ENCODE measurements at regions not wholly inside any gene's neighbourhood (a gene's known extent, or its start where the extent isn't known, plus 50 kb on each side); places are given as distances from the start of the nearest gene placed in this dataset.

DNA sequence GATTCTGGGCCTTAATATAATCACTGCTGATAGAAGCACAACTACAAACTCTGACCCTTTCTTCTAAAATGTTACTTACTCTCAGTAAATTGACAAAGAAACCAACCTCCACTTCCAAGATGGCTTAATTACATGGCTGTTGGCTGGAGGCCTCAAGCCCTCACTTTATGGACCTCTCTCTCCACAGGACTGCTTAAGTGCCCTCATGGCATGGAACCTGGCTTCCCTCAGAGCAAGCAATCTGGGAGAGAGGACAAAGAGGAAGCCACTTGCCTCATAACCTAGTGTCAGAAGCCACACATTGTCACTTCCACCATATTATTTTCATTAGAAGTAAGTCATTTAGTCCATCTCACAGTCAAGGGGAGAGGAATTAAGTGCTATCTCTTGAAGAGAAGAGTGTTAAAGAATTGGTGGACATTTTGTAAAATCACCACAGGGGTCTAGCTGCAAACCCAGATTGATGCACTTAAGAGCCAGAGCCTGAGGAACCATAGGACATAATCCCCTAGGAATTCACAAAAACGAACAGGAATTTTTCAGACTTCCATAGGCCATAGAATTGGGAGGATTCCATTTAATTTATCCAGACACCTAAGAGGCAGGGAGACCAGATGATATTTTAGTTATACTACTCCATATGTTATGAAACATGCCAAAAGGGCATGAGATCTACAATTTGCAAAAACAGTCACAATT lies 97.5 kb upstream of the TNFSF4 start:
- Histone ChIP-seq H3K56ac (replicated peaks; ENCODE audit: insufficient read length, low read depth, low read length) (no peak overlapping the region), H4K8ac (ENCODE audit: extremely low read depth, insufficient read depth, low read length) (no peak overlapping the region), H4K91ac (replicated peaks; ENCODE audit: insufficient read length, low read length) (no peak overlapping the region), H2AFZ (ENCODE audit: low read length) (no peak overlapping the region), H2BK120ac (replicated peaks; ENCODE audit: low read depth, low read length) (no peak overlapping the region), H3K79me1 (ENCODE audit: low read depth, low read length) (no peaks in the 10 kb centered on the region), H2BK20ac (ENCODE audit: low read length) (no peak overlapping the region), H3K23ac (ENCODE audit: insufficient read length) (no peak overlapping the region), H3K36me3 (ENCODE audit: control insufficient read depth in 2 of 4, insufficient read depth in 4 of 4, low read length in 3 of 4) (no peaks in the 10 kb centered on the region), H3K27me3 (replicated peaks in 1 of 4; ENCODE audit: control insufficient read depth in 3 of 4, extremely low read depth in 1 of 4, insufficient read depth in 3 of 4, low read length in 3 of 4) (no peaks in the 10 kb centered on the region), H3K4me2 (ENCODE audit: insufficient read depth in 1 of 2, low read depth in 2 of 2, low read length in 2 of 2) (no peak overlapping the region), H3K4me3 (ENCODE audit: extremely low read depth in 1 of 4, insufficient read depth in 2 of 4, low read depth in 3 of 4, low read length in 4 of 4) (no peak overlapping the region), H3K18ac (ENCODE audit: extremely low read depth, low read length) (no peak overlapping the region), H4K20me1 (replicated peaks in 1 of 2; ENCODE audit: control insufficient read depth in 1 of 2, insufficient read depth in 2 of 2, low read length in 2 of 2) (no peaks in the 10 kb centered on the region), H2BK5ac (ENCODE audit: low read depth, low read length) (no peak overlapping the region), H4K5ac (ENCODE audit: insufficient read length, low read depth, low read length) (no peak overlapping the region), H2BK12ac (ENCODE audit: low read depth, low read length) (no peak overlapping the region), H3K4me1 (replicated peaks in 1 of 4; ENCODE audit: control insufficient read depth in 3 of 4, insufficient read depth in 4 of 4, low read length in 3 of 4) (peaks cover 0 to 6% (median 0%) of the 10 kb centered on the region in 4 experiments; a peak in 1 of 7 replicates), H3K27ac (ENCODE audit: low read depth, low read length) (no peak overlapping the region), H3K9me3 (ENCODE audit: insufficient read depth in 2 of 2, low read depth in 1 of 2, low read length in 1 of 2) (no peaks in the 10 kb centered on the region), H3K4ac (replicated peaks; ENCODE audit: insufficient read length, low read depth, low read length) (no peak overlapping the region), H3K14ac (ENCODE audit: insufficient read length) (no peak overlapping the region), H3K79me2 (ENCODE audit: control insufficient read depth in 1 of 2, insufficient read depth in 2 of 2, low read length in 2 of 2) (no peaks in the 10 kb centered on the region), H2AK5ac (ENCODE audit: low read depth, low read length) (no peak overlapping the region), H3K9ac (replicated peaks in 1 of 4; ENCODE audit: extremely low read depth in 1 of 4, low read depth in 3 of 4, low read length in 3 of 4) (no peak overlapping the region), H2BK15ac (ENCODE audit: low read length) (no peak overlapping the region), H3K23me2 (ENCODE audit: low read depth, low read length) (no peaks in the 10 kb centered on the region; the same call in 1 of the 2 replicates)
- DNase-seq (ENCODE audit: low read depth in 1 of 2, low spot score in 2 of 2) (no peak), FAIRE-seq (no peak)
- WGBS, 2 experiments (ENCODE audit: extremely low coverage in 1 of 2, insufficient coverage in 1 of 2, insufficient read length in 1 of 2, insufficient replicate concordance in 2 of 2, low coverage in 1 of 2, low lambda C conversion rate in 2 of 2, missing lambda C conversion rate in 1 of 2): 83% methylated on average over 1 of the region's 1 CpG; no CpG with 5 or more reads in 1 of the 2 experiments
- ChIA-PET CTCF (ENCODE audit: partially characterized antibody) (no interaction called here), POLR2A (ENCODE audit: partially characterized antibody) (no interaction called here)
- no peak for TF ChIP-seq SP2 (IDR thresholded peaks at IDR 0.05; ENCODE audit: low read length)
- TF ChIP-seq FOSL1 (IDR thresholded peaks at IDR 0.05; ENCODE audit: insufficient read depth, low read depth, low read length): no peak
- TF ChIP-seq EZH2 (IDR thresholded peaks at IDR 0.05; ENCODE audit: low read depth, low read length, severe bottlenecking): no peak
- TF ChIP-seq BACH1 (IDR thresholded peaks at IDR 0.05; ENCODE audit: low read length): no peak
- no peak for TF ChIP-seq JUND (IDR thresholded peaks at IDR 0.05; ENCODE audit: low read length)
- no peak for TF ChIP-seq ASH2L (IDR thresholded peaks at IDR 0.05; ENCODE audit: low read length)
- no peak for TF ChIP-seq SP4 (IDR thresholded peaks at IDR 0.05; ENCODE audit: low read length)
- no peak for TF ChIP-seq TCF12 (IDR thresholded peaks at IDR 0.05; ENCODE audit: low read depth, low read length)

Data from H1 (cell line).